ENCODE measurements at regions not wholly inside any gene's neighbourhood (a gene's known extent, or its start where the extent isn't known, plus 50 kb on each side); places are given as distances from the start of the nearest gene placed in this dataset.

DNA sequence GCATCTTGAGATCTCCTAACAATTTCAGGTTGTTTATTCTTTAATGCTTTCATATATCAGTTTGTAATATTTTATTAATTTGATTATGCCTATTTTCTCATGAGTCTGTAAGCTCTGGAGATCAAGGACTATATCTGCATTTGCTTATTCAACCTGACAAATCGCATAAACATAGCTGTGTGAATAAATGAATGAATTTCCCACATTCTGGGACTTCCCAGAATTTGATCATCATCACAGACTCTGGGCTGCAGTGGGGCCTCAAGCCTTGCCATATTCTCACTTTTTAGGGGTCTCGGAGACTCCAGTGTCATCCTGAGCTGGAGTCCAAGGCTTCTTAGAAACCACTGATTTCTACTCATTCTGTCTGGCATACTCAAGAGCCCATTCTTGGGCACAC is 180.5 kb downstream of the DAD1 start:
- DNase-seq (ENCODE audit: low read depth in 1 of 2, low spot score in 1 of 2), result no peak
- TF ChIP-seq, protein P1, sequence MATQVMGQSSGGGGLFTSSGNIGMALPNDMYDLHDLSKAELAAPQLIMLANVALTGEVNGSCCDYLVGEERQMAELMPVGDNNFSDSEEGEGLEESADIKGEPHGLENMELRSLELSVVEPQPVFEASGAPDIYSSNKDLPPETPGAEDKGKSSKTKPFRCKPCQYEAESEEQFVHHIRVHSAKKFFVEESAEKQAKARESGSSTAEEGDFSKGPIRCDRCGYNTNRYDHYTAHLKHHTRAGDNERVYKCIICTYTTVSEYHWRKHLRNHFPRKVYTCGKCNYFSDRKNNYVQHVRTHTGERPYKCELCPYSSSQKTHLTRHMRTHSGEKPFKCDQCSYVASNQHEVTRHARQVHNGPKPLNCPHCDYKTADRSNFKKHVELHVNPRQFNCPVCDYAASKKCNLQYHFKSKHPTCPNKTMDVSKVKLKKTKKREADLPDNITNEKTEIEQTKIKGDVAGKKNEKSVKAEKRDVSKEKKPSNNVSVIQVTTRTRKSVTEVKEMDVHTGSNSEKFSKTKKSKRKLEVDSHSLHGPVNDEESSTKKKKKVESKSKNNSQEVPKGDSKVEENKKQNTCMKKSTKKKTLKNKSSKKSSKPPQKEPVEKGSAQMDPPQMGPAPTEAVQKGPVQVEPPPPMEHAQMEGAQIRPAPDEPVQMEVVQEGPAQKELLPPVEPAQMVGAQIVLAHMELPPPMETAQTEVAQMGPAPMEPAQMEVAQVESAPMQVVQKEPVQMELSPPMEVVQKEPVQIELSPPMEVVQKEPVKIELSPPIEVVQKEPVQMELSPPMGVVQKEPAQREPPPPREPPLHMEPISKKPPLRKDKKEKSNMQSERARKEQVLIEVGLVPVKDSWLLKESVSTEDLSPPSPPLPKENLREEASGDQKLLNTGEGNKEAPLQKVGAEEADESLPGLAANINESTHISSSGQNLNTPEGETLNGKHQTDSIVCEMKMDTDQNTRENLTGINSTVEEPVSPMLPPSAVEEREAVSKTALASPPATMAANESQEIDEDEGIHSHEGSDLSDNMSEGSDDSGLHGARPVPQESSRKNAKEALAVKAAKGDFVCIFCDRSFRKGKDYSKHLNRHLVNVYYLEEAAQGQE (IDR thresholded peaks at IDR 0.05; ENCODE audit: insufficient replicate concordance, low read depth), result no peak
- no peak for TF ChIP-seq GABPA (IDR thresholded peaks at IDR 0.05; ENCODE audit: low read depth)
- TF ChIP-seq SPI1 (IDR thresholded peaks at IDR 0.05; ENCODE audit: borderline replicate concordance, low read depth), result no peak
- TF ChIP-seq, protein P2, sequence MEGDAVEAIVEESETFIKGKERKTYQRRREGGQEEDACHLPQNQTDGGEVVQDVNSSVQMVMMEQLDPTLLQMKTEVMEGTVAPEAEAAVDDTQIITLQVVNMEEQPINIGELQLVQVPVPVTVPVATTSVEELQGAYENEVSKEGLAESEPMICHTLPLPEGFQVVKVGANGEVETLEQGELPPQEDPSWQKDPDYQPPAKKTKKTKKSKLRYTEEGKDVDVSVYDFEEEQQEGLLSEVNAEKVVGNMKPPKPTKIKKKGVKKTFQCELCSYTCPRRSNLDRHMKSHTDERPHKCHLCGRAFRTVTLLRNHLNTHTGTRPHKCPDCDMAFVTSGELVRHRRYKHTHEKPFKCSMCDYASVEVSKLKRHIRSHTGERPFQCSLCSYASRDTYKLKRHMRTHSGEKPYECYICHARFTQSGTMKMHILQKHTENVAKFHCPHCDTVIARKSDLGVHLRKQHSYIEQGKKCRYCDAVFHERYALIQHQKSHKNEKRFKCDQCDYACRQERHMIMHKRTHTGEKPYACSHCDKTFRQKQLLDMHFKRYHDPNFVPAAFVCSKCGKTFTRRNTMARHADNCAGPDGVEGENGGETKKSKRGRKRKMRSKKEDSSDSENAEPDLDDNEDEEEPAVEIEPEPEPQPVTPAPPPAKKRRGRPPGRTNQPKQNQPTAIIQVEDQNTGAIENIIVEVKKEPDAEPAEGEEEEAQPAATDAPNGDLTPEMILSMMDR (IDR thresholded peaks at IDR 0.05; ENCODE audit: insufficient read depth, low read length), result no peak
- no peak for TF ChIP-seq POLR2AphosphoS5 (IDR thresholded peaks at IDR 0.05; ENCODE audit: low read depth)
- Histone ChIP-seq H3K27me3 (ENCODE audit: insufficient read depth, poor library complexity, severe bottlenecking) (no peaks in the 10 kb centered on the region), H3K27ac (replicated peaks) (no peak overlapping the region), H3K4me3 (replicated peaks; ENCODE audit: insufficient read depth, low read length) (no peak overlapping the region)

DNA sequence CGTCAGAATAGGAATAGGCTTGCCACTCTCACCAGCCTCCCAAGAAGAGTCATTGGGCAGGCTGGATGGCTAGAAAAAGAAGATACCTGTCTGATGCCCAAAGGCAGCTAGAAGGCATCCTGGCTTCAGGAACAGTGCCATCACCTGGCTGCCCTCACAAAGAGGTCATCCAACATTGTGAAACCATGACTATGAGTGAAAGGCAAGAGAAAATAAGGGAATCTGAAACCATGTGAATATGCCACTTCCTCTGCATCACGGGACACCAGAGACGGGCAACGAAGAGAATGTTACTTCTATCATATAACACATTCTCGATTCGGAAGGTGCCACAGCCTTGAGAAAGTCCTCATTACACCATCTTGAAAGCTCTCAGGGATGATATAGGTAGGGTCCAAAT is 182.0 kb downstream of the DAD1 start:
- peak; percentile 36; the same call in 1 of the 2 replicates for TF ChIP-seq SPI1 (IDR thresholded peaks at IDR 0.05; ENCODE audit: borderline replicate concordance, low read depth)
- TF ChIP-seq, protein P2 (IDR thresholded peaks at IDR 0.05; ENCODE audit: insufficient read depth, low read length), result no peak
- Histone ChIP-seq H3K27me3 (ENCODE audit: insufficient read depth, poor library complexity, severe bottlenecking) (no peaks in the 10 kb centered on the region), H3K27ac (replicated peaks) (no peak overlapping the region), H3K4me3 (replicated peaks; ENCODE audit: insufficient read depth, low read length) (no peak overlapping the region)
- DNase-seq (ENCODE audit: low read depth in 1 of 2, low spot score in 1 of 2), result no peak

DNA sequence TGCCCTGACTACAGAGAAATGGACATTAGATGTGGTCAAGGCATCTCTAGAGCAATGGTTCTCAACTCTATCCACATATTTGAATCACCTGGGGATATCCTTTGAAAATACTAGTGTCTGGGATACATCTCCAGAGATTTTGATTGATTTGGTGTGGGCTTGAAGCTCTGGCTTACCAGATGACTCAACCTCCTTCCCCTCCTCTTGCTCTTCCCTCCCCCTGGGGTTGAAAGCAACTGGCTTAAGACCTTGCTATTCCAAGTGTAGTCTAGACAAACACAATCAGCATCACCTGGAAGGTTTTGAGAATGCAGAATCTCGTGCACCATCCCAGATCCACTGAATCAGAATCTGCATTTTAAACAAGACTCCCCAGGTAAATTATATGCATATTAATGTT is 183.8 kb downstream of the DAD1 start:
- no peak overlapping the region for H3K27ac ChIP-seq (replicated peaks)
- H3K4me3 ChIP-seq (replicated peaks; ENCODE audit: insufficient read depth, low read length), result no peak overlapping the region
- no peak for DNase-seq (ENCODE audit: low read depth in 1 of 2, low spot score in 1 of 2)
- TF ChIP-seq SPI1 (IDR thresholded peaks at IDR 0.05; ENCODE audit: borderline replicate concordance, low read depth), result no peak
- TF ChIP-seq GABPA (IDR thresholded peaks at IDR 0.05; ENCODE audit: low read depth), result no peak
- TF ChIP-seq, protein P2 (IDR thresholded peaks at IDR 0.05; ENCODE audit: insufficient read depth, low read length), result no peak
- no peak for TF ChIP-seq POLR2AphosphoS5 (IDR thresholded peaks at IDR 0.05; ENCODE audit: low read depth)
- TF ChIP-seq, protein P1 (IDR thresholded peaks at IDR 0.05; ENCODE audit: insufficient replicate concordance, low read depth), result no peak
- no peaks in the 10 kb centered on the region for H3K27me3 ChIP-seq (ENCODE audit: insufficient read depth, poor library complexity, severe bottlenecking)

DNA sequence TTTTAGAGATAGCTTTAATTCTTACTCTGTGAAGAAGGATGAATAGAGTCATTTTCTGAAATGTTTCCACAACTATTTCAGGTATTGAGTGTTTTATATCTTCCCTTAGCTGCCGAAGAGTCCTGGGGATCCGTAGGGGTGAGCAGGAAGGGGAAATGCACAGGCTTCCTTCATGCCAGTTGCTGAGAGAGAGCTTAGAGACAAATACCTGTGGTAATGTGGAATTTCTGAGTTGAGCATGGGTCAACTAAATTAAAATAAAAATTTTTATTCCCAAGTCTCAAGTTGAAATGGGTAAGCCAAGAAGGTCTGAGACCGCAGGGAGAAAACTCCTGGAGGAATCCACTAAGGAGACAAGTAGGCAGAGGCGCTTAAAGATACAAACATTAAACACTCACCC is 185.7 kb downstream of the DAD1 start:
- no peak for DNase-seq (ENCODE audit: low read depth in 1 of 2, low spot score in 1 of 2)
- no peak overlapping the region for H3K4me3 ChIP-seq (replicated peaks; ENCODE audit: insufficient read depth, low read length)
- no peaks in the 10 kb centered on the region for H3K27me3 ChIP-seq (ENCODE audit: insufficient read depth, poor library complexity, severe bottlenecking)
- no peak overlapping the region for H3K27ac ChIP-seq (replicated peaks)
- TF ChIP-seq GABPA (IDR thresholded peaks at IDR 0.05; ENCODE audit: low read depth), result no peak
